Activated CD4-positive, alpha-beta T cell treated with anti-CD3 and anti-CD28 coated beads for 36 hours (primary cell): ENCODE measurements at regions not wholly inside any gene's neighbourhood (a gene's known extent, or its start where the extent isn't known, plus 50 kb on each side); places are given as distances from the start of the nearest gene placed in this dataset.

ENCODE experiments used
- ATAC-seq: fragments of 200-7000 bp; cut with Tn5 transposase; one replicate; pipeline ENCODE4 v1.10.0; 2021; ENCODE audit warnings: mild to moderate bottlenecking, moderate library complexity
- CTCF ChIA-PET: fragments of 350-600 bp; sonication (Branson Sonifier 250); formaldehyde crosslinking; loops from one replicate; lab custom pipeline; 2021; ENCODE audit warnings: antibody characterized with exemption; lab: Charles Lee
- POLR2A ChIA-PET: fragments of 350-600 bp; sonication (Branson Sonifier 250); formaldehyde crosslinking; loops from one replicate; lab custom pipeline; 2021; ENCODE audit warnings: antibody characterized with exemption, inconsistent platforms; lab: Charles Lee
- DNase-seq: peaks from one replicate; pipeline ENCODE4 v3.0.0-alpha.2; 2020
- H3K27ac Mint-ChIP-seq: one replicate; pipeline ENCODE4 v1.8.0; 2021; ENCODE audit warnings: mixed read lengths
- H3K27me3 Mint-ChIP-seq: one replicate; pipeline ENCODE4 v1.8.0; 2021; ENCODE audit warnings: mixed read lengths
- H3K36me3 Mint-ChIP-seq: one replicate; pipeline ENCODE4 v1.8.0; 2021; ENCODE audit warnings: low read depth, mixed read lengths
- H3K4me1 Mint-ChIP-seq: one replicate; pipeline ENCODE4 v1.8.0; 2021; ENCODE audit warnings: mixed read lengths
- H3K4me3 Mint-ChIP-seq: one replicate; pipeline ENCODE4 v1.8.0; 2021; ENCODE audit warnings: mild to moderate bottlenecking, moderate library complexity, mixed read lengths
- H3K9me3 Mint-ChIP-seq: one replicate; pipeline ENCODE4 v1.8.0; 2021; ENCODE audit warnings: low read depth, mixed read lengths
- intact Hi-C, 2 experiments: fragments of 100-400 bp; cut with DNase I in 1 of 2; cut with micrococcal nuclease in 1 of 2; formaldehyde crosslinking; loops; one replicate each; pipeline versions ENCODE4 v1.14.2 to v1.15.1; 2022 to 2024; cut with DNase I, micrococcal nuclease

DNA sequence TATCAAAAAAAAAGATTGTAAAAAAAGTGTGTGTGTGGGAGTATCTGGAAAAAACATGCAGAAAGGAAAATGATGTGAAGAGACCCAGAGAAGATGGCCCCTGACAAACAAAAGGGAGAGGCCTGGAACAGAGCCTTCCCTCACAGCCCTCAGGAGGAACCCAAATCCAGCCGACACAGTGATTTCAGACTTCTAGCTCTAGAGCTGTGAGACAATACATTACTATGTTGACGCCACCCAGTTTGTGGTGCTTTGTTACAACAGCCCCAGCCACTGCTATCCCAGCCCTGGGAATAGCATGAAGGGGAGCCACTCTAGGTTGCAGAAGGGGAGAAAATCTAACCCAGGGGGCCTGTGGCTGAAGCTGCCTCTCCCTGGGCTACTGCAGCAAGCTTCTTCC is 59.0 kb upstream of the ZBTB7C start:
- POLR2A ChIA-PET = no interaction called here
- intact Hi-C loops = no loop called here
- Mint-ChIP-seq H3K9me3 (no peaks in the 10 kb centered on the region), H3K27me3 (peaks cover 39% of the 10 kb centered on the region), H3K27ac (no peak overlapping the region), H3K4me3 (no peak overlapping the region), H3K4me1 (no peaks in the 10 kb centered on the region), H3K36me3 (no peaks in the 10 kb centered on the region)
- no peak for DNase-seq
- CTCF ChIA-PET = interaction anchor here (0.5 kb wide), 1 partner anchor 193 kb away, joined by 3 read pairs; no protein-coding TSS in a partner anchor
- ATAC-seq = no peak

DNA sequence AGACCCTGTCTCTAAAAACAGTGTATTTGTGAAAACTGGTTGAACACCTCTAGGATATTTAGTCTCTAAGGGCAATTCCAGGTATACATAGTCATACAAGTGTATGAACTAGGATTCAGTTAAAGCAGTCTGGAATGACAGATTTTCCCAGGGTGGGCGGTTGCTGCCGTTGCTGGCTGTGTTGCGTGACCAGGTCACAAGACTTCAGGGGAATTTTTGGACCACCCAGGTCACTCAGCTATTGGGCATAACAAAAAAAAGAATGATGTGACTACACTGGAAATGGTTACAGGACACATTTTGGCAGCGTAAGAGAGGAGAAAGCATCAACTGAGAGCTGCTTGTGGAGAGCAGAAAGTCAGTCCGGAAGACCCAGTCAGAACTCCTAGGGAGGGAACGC is 58.0 kb upstream of the ZBTB7C start:
- DNase-seq = no peak
- no peak for ATAC-seq
- H3K9me3 Mint-ChIP-seq = no peaks in the 10 kb centered on the region
- CTCF ChIA-PET = interaction anchor here (0.6 kb wide), 1 partner anchor 39 kb away, joined by 3 read pairs; no protein-coding TSS in a partner anchor
- peaks cover 38% of the 10 kb centered on the region for H3K27me3 Mint-ChIP-seq
- no peaks in the 10 kb centered on the region for H3K4me1 Mint-ChIP-seq
- intact Hi-C loops = no loop called here
- H3K36me3 Mint-ChIP-seq = no peaks in the 10 kb centered on the region
- POLR2A ChIA-PET = no interaction called here
- H3K4me3 Mint-ChIP-seq = no peak overlapping the region
- H3K27ac Mint-ChIP-seq = no peak overlapping the region

DNA sequence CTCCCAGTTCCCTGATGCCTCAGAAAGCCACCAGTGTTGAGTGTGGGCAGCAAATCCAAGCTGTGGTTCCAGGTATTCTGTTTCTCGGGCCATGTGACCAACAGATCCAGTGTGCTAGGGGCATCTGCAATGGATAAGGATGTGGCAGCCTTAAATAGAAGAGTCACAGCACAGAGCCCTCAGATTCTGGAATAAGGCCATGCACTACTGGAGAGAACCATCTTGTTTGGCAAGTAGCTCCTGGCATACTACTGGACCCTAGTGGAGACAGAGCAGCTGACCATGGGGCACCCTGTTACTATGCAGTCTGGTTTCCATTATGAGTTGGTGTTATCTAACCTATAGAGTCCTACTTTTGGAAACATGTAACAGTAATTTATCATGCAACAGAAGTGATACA is 53.3 kb upstream of the ZBTB7C start:
- H3K36me3 Mint-ChIP-seq = no peaks in the 10 kb centered on the region
- H3K4me3 Mint-ChIP-seq = no peak overlapping the region
- CTCF ChIA-PET = interaction anchor here (0.8 to 2.4 kb wide), 3 partner anchors 10 to 17 kb away, joined by 3 to 7 read pairs (median 3); no protein-coding TSS in a partner anchor
- intact Hi-C loops = no loop called here
- POLR2A ChIA-PET = no interaction called here
- no peak overlapping the region for H3K27ac Mint-ChIP-seq
- H3K9me3 Mint-ChIP-seq = no peaks in the 10 kb centered on the region
- ATAC-seq (no peak), DNase-seq (no peak)
- peaks cover 43% of the 10 kb centered on the region for H3K27me3 Mint-ChIP-seq
- no peaks in the 10 kb centered on the region for H3K4me1 Mint-ChIP-seq

DNA sequence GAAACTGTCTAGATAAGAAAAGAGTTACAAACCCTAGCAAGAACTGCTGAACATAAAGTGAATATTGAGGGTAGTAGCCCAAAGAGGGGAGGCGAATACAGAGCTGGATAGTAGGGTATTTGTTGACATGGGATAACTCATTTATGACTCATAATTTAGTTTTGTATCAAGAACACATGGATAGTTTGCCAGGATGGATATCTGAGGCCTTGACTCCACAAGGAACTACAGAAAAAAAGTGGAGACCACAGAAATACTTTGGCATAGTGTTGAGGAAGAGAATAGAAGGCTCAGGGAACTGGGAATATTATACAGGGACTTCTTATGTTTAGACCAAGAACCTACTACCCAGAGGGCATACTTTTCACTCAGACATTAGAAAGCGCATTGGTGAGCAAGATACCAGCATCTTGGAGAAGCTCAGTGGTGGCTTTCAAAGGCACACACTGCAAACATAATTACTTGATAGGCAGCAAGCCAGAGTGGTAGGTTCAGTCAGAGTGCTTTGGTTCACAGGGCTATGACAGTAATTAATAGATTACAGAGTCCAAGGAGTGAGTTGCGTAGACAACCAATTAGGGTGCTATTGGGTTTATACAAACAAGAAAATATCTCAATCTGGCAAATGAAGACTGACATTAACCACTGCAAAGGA is 51.9 kb upstream of the ZBTB7C start:
- Mint-ChIP-seq H3K36me3 (no peaks in the 10 kb centered on the region), H3K27me3 (peaks cover 46% of the 10 kb centered on the region), H3K4me1 (peaks cover 11% of the 10 kb centered on the region), H3K27ac (no peak overlapping the region), H3K9me3 (no peaks in the 10 kb centered on the region), H3K4me3 (no peak overlapping the region)
- ChIA-PET CTCF (interaction anchor here (1.1 kb wide), 2 partner anchors 14 to 16 kb away, joined by 3 to 5 read pairs; no protein-coding TSS in a partner anchor), POLR2A (interaction anchor here (0.6 kb wide), 1 partner anchor 63 kb away, joined by 3 read pairs; no protein-coding TSS in a partner anchor)
- ATAC-seq (no peak), DNase-seq (no peak)
- intact Hi-C loops = no loop called here

DNA sequence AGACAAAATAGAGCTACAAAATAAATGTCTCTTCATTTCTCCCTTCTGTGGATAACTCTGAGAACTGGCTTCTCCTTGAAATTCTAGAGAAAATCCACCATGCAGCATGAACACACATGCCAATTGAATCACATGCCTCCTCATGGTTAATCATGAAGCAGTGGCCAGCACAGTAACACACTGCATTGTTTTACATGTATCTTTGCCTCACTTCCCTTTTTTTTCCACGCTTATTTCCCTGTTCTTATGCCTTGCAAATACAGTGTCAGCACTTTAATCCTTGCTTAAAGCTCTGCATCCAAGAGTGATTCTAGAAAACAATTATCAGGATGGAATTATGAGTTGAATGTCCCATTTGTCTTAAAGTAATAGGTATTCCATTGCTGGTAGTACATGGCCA is 50.3 kb upstream of the ZBTB7C start:
- CTCF ChIA-PET = interaction anchor here (0.6 to 6.8 kb wide), 2 partner anchors 14 to 645 kb away, joined by 3 to 61 read pairs; no protein-coding TSS in a partner anchor
- intact Hi-C loops = no loop called here

DNA sequence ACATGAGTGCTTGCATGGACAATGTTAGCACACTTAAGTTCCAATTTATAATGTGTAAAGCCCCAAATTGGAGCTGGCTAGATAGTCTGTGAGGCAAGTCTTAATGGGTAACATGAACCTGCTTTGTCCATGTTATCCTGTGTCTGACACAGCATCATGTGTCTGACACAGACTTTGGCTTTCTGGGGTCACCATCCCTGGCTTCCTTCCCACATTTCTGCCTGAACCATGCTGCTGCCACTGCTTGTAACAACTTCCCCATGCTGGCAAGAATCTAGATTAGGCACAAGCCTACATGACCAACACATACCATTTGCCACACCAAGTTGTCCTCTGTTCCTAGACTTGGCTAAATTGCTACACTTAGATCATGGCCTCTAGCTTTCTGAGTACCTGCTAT is 49.8 kb upstream of the ZBTB7C start:
- no peak for DNase-seq
- POLR2A ChIA-PET = no interaction called here
- ATAC-seq = no peak
- intact Hi-C loops = no loop called here
- peaks cover 22% of the 10 kb centered on the region for H3K4me1 Mint-ChIP-seq
- H3K27ac Mint-ChIP-seq = no peak overlapping the region
- no peaks in the 10 kb centered on the region for H3K36me3 Mint-ChIP-seq
- H3K27me3 Mint-ChIP-seq = peaks cover 40% of the 10 kb centered on the region
- no peak overlapping the region for H3K4me3 Mint-ChIP-seq
- CTCF ChIA-PET = interaction anchor here (0.6 to 6.8 kb wide), 3 partner anchors 13 to 645 kb away, joined by 3 to 61 read pairs (median 5); no protein-coding TSS in a partner anchor
- no peaks in the 10 kb centered on the region for H3K9me3 Mint-ChIP-seq

More for the DNA sequence above, 50.3 kb upstream of the ZBTB7C start:
- no peaks in the 10 kb centered on the region for H3K9me3 Mint-ChIP-seq
- H3K27ac Mint-ChIP-seq = no peak overlapping the region
- H3K36me3 Mint-ChIP-seq = no peaks in the 10 kb centered on the region
- DNase-seq (no peak), ATAC-seq (no peak)
- POLR2A ChIA-PET = no interaction called here
- H3K4me3 Mint-ChIP-seq = no peak overlapping the region
- peaks cover 21% of the 10 kb centered on the region for H3K4me1 Mint-ChIP-seq
- peaks cover 42% of the 10 kb centered on the region for H3K27me3 Mint-ChIP-seq
